Activated CD8-positive, alpha-beta T cell treated with anti-CD3 and anti-CD28 coated beads for 36 hours (primary cell): ENCODE measurements at regions not wholly inside any gene's neighbourhood (a gene's known extent, or its start where the extent isn't known, plus 50 kb on each side); places are given as distances from the start of the nearest gene placed in this dataset.

ENCODE experiments used
- ATAC-seq: fragments of 200-7000 bp; cut with Tn5 transposase; one replicate; pipeline ENCODE4 v1.10.0; 2021; ENCODE audit warnings: mild to moderate bottlenecking, moderate library complexity
- CTCF ChIA-PET: fragments of 350-600 bp; sonication (Branson Sonifier 250); formaldehyde crosslinking; loops from one replicate; lab custom pipeline; 2021; ENCODE audit warnings: antibody characterized with exemption; lab: Charles Lee
- POLR2A ChIA-PET: fragments of 350-600 bp; sonication (Branson Sonifier 250); formaldehyde crosslinking; loops from one replicate; lab custom pipeline; 2021; ENCODE audit warnings: antibody characterized with exemption; lab: Charles Lee
- DNase-seq: peaks from one replicate; pipeline ENCODE4 v3.0.0-alpha.2; 2020
- H3K27ac Mint-ChIP-seq: one replicate; pipeline ENCODE4 v1.8.0; 2021; ENCODE audit warnings: mild to moderate bottlenecking, mixed read lengths
- H3K27me3 Mint-ChIP-seq: one replicate; pipeline ENCODE4 v1.8.0; 2021; ENCODE audit warnings: mixed read lengths
- H3K36me3 Mint-ChIP-seq: one replicate; pipeline ENCODE4 v1.8.0; 2021; ENCODE audit warnings: low read depth, mixed read lengths
- H3K4me1 Mint-ChIP-seq: one replicate; pipeline ENCODE4 v1.8.0; 2021; ENCODE audit warnings: low read depth, mixed read lengths
- H3K4me3 Mint-ChIP-seq: one replicate; pipeline ENCODE4 v1.8.0; 2021; ENCODE audit warnings: mild to moderate bottlenecking, moderate library complexity, mixed read lengths
- H3K9me3 Mint-ChIP-seq: one replicate; pipeline ENCODE4 v1.8.0; 2021; ENCODE audit warnings: mixed read lengths
- CTCF ChIP-seq: fragments of 200-600 bp; IDR thresholded peaks from one replicate; pipeline ENCODE4 v1.8.0; 2022; ENCODE audit warnings: antibody characterized with exemption, mild to moderate bottlenecking
- intact Hi-C: fragments of 100-400 bp; cut with micrococcal nuclease; formaldehyde crosslinking; loops from one replicate; pipeline ENCODE4 v1.10.0; 2022

GRCh38 chr2:111695441-111696007 is 188.5 kb downstream of the ANAPC1 start:
- ChIA-PET POLR2A (interaction anchor here (0.8 kb wide), 1 partner anchor 15 kb away, joined by 4 read pairs; no protein-coding TSS in a partner anchor), CTCF (interaction anchor here (1.0 kb wide), 1 partner anchor 17 kb away, joined by 3 read pairs; no protein-coding TSS in a partner anchor)
- Mint-ChIP-seq H3K9me3 (peaks cover 2% of the 10 kb centered on the region), H3K4me3 (no peak overlapping the region), H3K27me3 (peaks cover 5% of the 10 kb centered on the region), H3K36me3 (no peaks in the 10 kb centered on the region), H3K4me1 (peaks cover 11% of the 10 kb centered on the region), H3K27ac (no peak overlapping the region)
- intact Hi-C loops = loop anchor here (10.0 kb wide), 1 partner anchor 71 kb away; no protein-coding TSS in a partner anchor
- DNase-seq (no peak), ATAC-seq (no peak)
- TF ChIP-seq CTCF = no peak

GRCh38 chr2:111696226-111696625 is 187.8 kb downstream of the ANAPC1 start:
- Mint-ChIP-seq H3K27ac (no peak overlapping the region), H3K27me3 (peaks cover 3% of the 10 kb centered on the region), H3K9me3 (peaks cover 2% of the 10 kb centered on the region), H3K36me3 (no peaks in the 10 kb centered on the region), H3K4me1 (peaks cover 11% of the 10 kb centered on the region), H3K4me3 (no peak overlapping the region)
- POLR2A ChIA-PET = no interaction called here
- ATAC-seq (no peak), DNase-seq (no peak)
- intact Hi-C loops = loop anchor here (10.0 kb wide), 1 partner anchor 71 kb away; no protein-coding TSS in a partner anchor
- no peak for TF ChIP-seq CTCF
- CTCF ChIA-PET = interaction anchor here (1.0 kb wide), 1 partner anchor 17 kb away, joined by 3 read pairs; no protein-coding TSS in a partner anchor

GRCh38 chr2:111697560-111697959 is 186.4 kb downstream of the ANAPC1 start:
- H3K9me3 Mint-ChIP-seq = peaks cover 2% of the 10 kb centered on the region
- intact Hi-C loops = loop anchor here (10.0 kb wide), 1 partner anchor 73 kb away; no protein-coding TSS in a partner anchor
- no peaks in the 10 kb centered on the region for H3K36me3 Mint-ChIP-seq
- no peak for DNase-seq
- H3K27me3 Mint-ChIP-seq = peaks cover 7% of the 10 kb centered on the region
- H3K4me1 Mint-ChIP-seq = peaks cover 17% of the 10 kb centered on the region
- no peak overlapping the region for H3K27ac Mint-ChIP-seq
- H3K4me3 Mint-ChIP-seq = no peak overlapping the region
- POLR2A ChIA-PET = interaction anchor here (1.0 kb wide), 1 partner anchor 13 kb away, joined by 3 read pairs; no protein-coding TSS in a partner anchor
- no peak for TF ChIP-seq CTCF
- no peak for ATAC-seq
- CTCF ChIA-PET = no interaction called here

GRCh38 chr2:111698089-111698488 is 185.9 kb downstream of the ANAPC1 start:
- peaks cover 2% of the 10 kb centered on the region for H3K9me3 Mint-ChIP-seq
- H3K4me3 Mint-ChIP-seq = no peak overlapping the region
- no peak for DNase-seq
- H3K4me1 Mint-ChIP-seq = peaks cover 17% of the 10 kb centered on the region
- ChIA-PET CTCF (interaction anchor here (1.4 kb wide), 1 partner anchor 9 kb away, joined by 4 read pairs; no protein-coding TSS in a partner anchor), POLR2A (interaction anchor here (1.0 to 1.2 kb wide), 2 partner anchors 10 to 13 kb away, joined by 3 read pairs; no protein-coding TSS in a partner anchor)
- H3K27ac Mint-ChIP-seq = no peak overlapping the region
- peaks cover 8% of the 10 kb centered on the region for H3K27me3 Mint-ChIP-seq
- intact Hi-C loops = loop anchor here (10.0 kb wide), 1 partner anchor 73 kb away; no protein-coding TSS in a partner anchor
- no peak for TF ChIP-seq CTCF
- no peaks in the 10 kb centered on the region for H3K36me3 Mint-ChIP-seq
- no peak for ATAC-seq
